Naive thymus-derived CD4-positive, alpha-beta T cell (primary cell): ENCODE measurements at regions not wholly inside any gene's neighbourhood (a gene's known extent, or its start where the extent isn't known, plus 50 kb on each side); places are given as distances from the start of the nearest gene placed in this dataset.
"Not testable (repeated sequence)": the region's sequence is repeated elsewhere in the genome, so short reads cannot be mapped to it uniquely, and the experiment has no call there.

Experiments used
- ATAC-seq: fragments of 150-1000 bp; cut with Tn5 transposase; 2 replicates; pipeline ENCODE4 v1.10.0; 2021; ENCODE audit warnings: mild to moderate bottlenecking, moderate library complexity
- CTCF ChIA-PET: fragments of 350-600 bp; sonication (Branson Sonifier 250); formaldehyde crosslinking; loops from one replicate; lab custom pipeline; 2021; ENCODE audit warnings: antibody characterized with exemption; lab: Charles Lee
- POLR2A ChIA-PET: fragments of 350-600 bp; sonication (Branson Sonifier 250); formaldehyde crosslinking; loops from one replicate; lab custom pipeline; 2021; ENCODE audit warnings: antibody characterized with exemption, inconsistent platforms; lab: Charles Lee
- DNase-seq, 9 donors: peaks; one replicate each; pipeline versions ENCODE4 v3.0.0 to v3.0.0-alpha.2; 2020 to 2022; ENCODE audit warnings: mixed read lengths in 1 of 9
- H3K27ac ChIP-seq: one replicate; pipeline ENCODE4 v1.7.0; 2013; ENCODE audit warnings: mild to moderate bottlenecking, low read depth, low read length, moderate library complexity
- H3K27me3 ChIP-seq, 2 donors: one replicate each; pipeline ENCODE4 v1.7.0; 2013; ENCODE audit warnings: low read length in 2 of 2, mild to moderate bottlenecking in 2 of 2, moderate library complexity in 2 of 2; ENCODE audit not compliant: control insufficient read depth in 2 of 2, insufficient read depth in 2 of 2
- H3K36me3 ChIP-seq, 3 experiments: 1 replicate in 2 of 3; 2 replicates in 1 of 3; pipeline ENCODE4 v1.7.0; 2013; ENCODE audit warnings: low read length in 3 of 3, mild to moderate bottlenecking in 3 of 3, moderate library complexity in 1 of 3; ENCODE audit not compliant: insufficient read depth in 3 of 3, control insufficient read depth in 2 of 3
- H3K4me1 ChIP-seq, 2 donors: one replicate each; pipeline ENCODE4 v1.7.0; 2013; ENCODE audit warnings: low read length in 2 of 2, mild to moderate bottlenecking in 2 of 2, moderate library complexity in 1 of 2; ENCODE audit not compliant: control insufficient read depth in 2 of 2, insufficient read depth in 2 of 2
- H3K4me3 ChIP-seq: 2 replicates; pipeline ENCODE4 v1.7.0; 2013; ENCODE audit warnings: mild to moderate bottlenecking, low read length
- H3K9me3 ChIP-seq, 3 experiments: 1 replicate in 2 of 3; 2 replicates in 1 of 3; pipeline ENCODE4 v1.7.0; 2013; ENCODE audit warnings: low read length in 3 of 3; ENCODE audit not compliant: control insufficient read depth in 2 of 3
- H3K27ac Mint-ChIP-seq, 9 donors: one replicate each; pipeline ENCODE4 v1.8.0; 2020 to 2022; ENCODE audit warnings: mixed read lengths in 9 of 9, mild to moderate bottlenecking in 8 of 9, moderate library complexity in 5 of 9, inconsistent platforms in 2 of 9
- H3K27me3 Mint-ChIP-seq, 5 donors: one replicate each; pipeline ENCODE4 v1.8.0; 2021 to 2022; ENCODE audit warnings: mixed read lengths in 5 of 5, mild to moderate bottlenecking in 1 of 5
- H3K36me3 Mint-ChIP-seq, 5 donors: one replicate each; pipeline ENCODE4 v1.8.0; 2020 to 2022; ENCODE audit warnings: mixed read lengths in 5 of 5, mild to moderate bottlenecking in 3 of 5, inconsistent platforms in 1 of 5
- H3K4me1 Mint-ChIP-seq, 7 donors: one replicate each; pipeline ENCODE4 v1.8.0; 2020 to 2022; ENCODE audit warnings: mixed read lengths in 7 of 7, mild to moderate bottlenecking in 3 of 7, inconsistent platforms in 1 of 7
- H3K4me3 Mint-ChIP-seq, 10 donors: one replicate each; pipeline ENCODE4 v1.8.0; 2020 to 2022; ENCODE audit warnings: mild to moderate bottlenecking in 10 of 10, mixed read lengths in 10 of 10, moderate library complexity in 6 of 10, inconsistent platforms in 2 of 10
- H3K9me3 Mint-ChIP-seq, 11 donors: one replicate each; pipeline ENCODE4 v1.8.0; 2020 to 2022; ENCODE audit warnings: mixed read lengths in 11 of 11, mild to moderate bottlenecking in 4 of 11, inconsistent platforms in 1 of 11, moderate library complexity in 1 of 11
- intact Hi-C, 2 donors: fragments of 100-400 bp; cut with micrococcal nuclease; formaldehyde crosslinking; loops; one replicate each; pipeline ENCODE4 v1.15.1; 2023

DNA sequence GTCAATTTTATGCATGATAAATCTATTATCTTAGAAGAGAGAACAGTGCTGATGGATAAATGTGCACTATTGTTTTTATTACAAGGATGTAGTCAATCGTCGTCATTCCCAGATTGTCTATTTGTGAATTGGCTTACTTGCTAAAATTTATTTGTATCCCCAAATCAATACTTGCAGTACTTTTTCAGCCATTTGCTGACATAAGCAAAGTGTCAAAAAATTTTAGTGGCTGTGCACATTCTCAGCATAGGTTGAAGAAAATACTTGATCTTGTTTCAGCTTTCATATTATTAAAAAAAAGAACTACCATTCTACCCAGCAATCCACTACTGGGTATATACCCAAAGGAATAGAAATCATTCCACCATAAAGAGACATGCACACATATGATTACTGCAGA is 477.9 kb upstream of the CA10 start:
- Mint-ChIP-seq H3K9me3 (peaks cover 0 to 13% (median 5%) of the 10 kb centered on the region in 11 donors), H3K36me3 (peaks cover 0 to 5% (median 0%) of the 10 kb centered on the region in 5 donors), H3K27me3 (peaks cover 0 to 4% (median 0%) of the 10 kb centered on the region in 5 donors), H3K27ac (no peak overlapping the region), H3K4me3 (no peak overlapping the region), H3K4me1 (no peaks in the 10 kb centered on the region)
- intact Hi-C loops, result no loop called here
- Histone ChIP-seq H3K9me3 (no peaks in the 10 kb centered on the region), H3K4me3 (no peak overlapping the region), H3K27ac (no peak overlapping the region), H3K4me1 (no peaks in the 10 kb centered on the region), H3K27me3 (no peaks in the 10 kb centered on the region), H3K36me3 (no peaks in the 10 kb centered on the region)
- CTCF ChIA-PET, result no interaction called here
- POLR2A ChIA-PET, result no interaction called here
- ATAC-seq (no peak), DNase-seq (no peak)

DNA sequence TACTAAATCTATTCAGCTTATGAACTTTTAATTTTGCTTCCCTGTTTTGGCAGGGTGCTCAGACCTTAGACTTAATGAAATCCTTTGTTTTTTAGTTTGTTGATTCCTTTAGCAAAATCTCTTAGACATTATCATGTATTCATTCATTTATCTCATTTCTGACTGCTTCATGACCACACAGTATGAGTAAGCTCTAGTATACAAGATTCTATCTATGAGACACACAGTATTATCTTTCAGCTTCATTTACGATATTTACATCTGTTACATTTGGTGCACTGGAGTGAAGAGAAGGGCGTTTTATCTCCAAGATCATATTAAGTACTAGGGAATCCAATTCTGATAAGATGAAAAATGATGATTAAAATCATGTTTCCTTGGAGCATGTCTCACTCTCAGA is 448.1 kb upstream of the CA10 start:
- Mint-ChIP-seq H3K9me3 (peaks cover 0 to 7% (median 3%) of the 10 kb centered on the region in 11 donors), H3K4me3 (no peak overlapping the region), H3K36me3 (peaks cover 0 to 3% (median 0%) of the 10 kb centered on the region in 5 donors), H3K27ac (no peak overlapping the region), H3K27me3 (peaks cover 0 to 5% (median 0%) of the 10 kb centered on the region in 5 donors), H3K4me1 (no peaks in the 10 kb centered on the region)
- intact Hi-C loops, result no loop called here
- no peaks in the 10 kb centered on the region for H3K27me3 ChIP-seq
- H3K27ac ChIP-seq, result no peak overlapping the region
- no peaks in the 10 kb centered on the region for H3K4me1 ChIP-seq
- ChIA-PET CTCF (no interaction called here), POLR2A (no interaction called here)
- ATAC-seq (no peak), DNase-seq (no peak)
- no peaks in the 10 kb centered on the region for H3K9me3 ChIP-seq
- no peak overlapping the region for H3K4me3 ChIP-seq
- no peaks in the 10 kb centered on the region for H3K36me3 ChIP-seq

DNA sequence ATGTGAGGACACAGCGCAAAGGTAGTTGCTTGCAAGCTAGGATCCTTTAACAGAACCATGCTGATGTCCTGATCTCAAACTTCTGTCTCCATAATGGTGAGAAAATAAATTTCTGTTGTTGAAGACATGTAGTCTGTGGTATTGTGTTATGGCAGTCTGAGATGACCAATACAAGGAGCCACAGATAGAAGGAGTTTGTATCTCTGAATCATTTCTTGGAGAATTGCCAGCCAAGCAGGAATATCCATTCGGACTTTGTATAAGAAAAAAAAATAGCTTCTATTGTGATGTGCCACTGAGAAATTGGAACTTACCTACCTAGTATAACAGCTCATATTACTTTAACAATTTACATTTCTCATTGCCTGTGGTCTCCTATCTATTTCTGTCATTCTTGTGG is 447.6 kb upstream of the CA10 start:
- Mint-ChIP-seq H3K27me3 (peaks cover 0 to 5% (median 0%) of the 10 kb centered on the region in 5 donors), H3K4me3 (no peak overlapping the region), H3K27ac (no peak overlapping the region), H3K9me3 (peaks cover 0 to 9% (median 3%) of the 10 kb centered on the region in 11 donors), H3K36me3 (peaks cover 0 to 3% (median 0%) of the 10 kb centered on the region in 5 donors), H3K4me1 (no peaks in the 10 kb centered on the region)
- Histone ChIP-seq H3K9me3 (no peaks in the 10 kb centered on the region), H3K4me3 (no peak overlapping the region), H3K4me1 (no peaks in the 10 kb centered on the region), H3K27ac (no peak overlapping the region), H3K27me3 (no peaks in the 10 kb centered on the region), H3K36me3 (no peaks in the 10 kb centered on the region)
- DNase-seq (no peak), ATAC-seq (no peak)
- intact Hi-C loops, result no loop called here
- ChIA-PET CTCF (no interaction called here), POLR2A (no interaction called here)

DNA sequence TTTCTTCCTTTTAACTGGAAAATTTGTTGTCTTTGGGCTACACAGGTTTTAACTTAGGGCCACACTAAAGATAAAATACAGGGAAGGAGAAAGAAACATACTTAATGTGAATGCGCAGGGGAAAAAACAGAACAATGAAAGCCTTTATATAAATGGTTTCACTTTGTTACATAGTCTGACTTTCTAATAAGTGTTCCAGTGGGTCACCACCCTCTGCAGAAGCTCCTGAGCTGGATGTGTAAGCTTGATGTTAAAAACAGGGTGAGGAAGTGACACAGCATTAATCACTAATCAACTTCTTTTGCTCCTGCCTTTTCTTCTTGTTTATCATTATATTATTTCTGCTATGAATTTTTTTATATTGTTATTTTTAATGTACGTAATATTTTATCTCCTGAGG is 445.6 kb upstream of the CA10 start:
- CTCF ChIA-PET, result no interaction called here
- ATAC-seq, result no peak

DNA sequence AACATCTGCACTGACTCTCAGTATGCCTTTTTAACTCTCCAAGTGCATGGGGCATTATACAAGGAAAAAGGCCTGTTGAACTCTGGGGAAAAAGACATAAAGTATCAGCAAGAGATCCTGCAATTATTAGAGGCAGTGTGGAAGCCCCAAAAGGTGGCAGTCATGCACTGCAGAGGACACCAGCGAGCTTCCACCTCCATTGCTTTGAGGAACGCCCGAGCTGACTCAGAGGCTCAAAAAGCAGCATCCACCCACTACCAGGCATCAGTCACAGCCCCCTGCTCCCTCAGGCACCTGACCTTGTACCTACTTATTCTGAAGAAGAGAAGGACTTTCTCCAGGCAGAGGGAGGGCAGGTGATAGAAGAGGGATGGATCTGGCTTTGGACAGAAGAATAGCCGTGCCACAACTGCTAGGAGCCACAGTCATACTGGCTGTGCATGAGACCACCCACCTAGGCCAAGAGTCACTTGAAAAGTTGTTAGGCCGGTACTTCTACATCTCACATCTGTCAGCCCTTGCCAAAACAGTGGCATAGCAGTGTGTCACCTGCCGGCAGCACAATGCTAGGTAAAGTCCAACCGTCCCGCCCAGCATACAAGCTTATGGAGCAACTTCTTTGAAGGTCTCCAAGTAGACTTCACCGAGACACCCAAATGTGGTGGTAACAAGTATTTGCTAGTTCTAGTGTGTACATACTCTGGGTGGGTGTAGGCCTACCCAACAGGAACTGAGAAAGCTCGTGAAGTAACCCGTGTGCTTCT is 439.1 kb upstream of the CA10 start:
- H3K27ac Mint-ChIP-seq, POLR2A ChIA-PET, DNase-seq, H3K27me3 ChIP-seq, intact Hi-C loops, H3K36me3 ChIP-seq, H3K27me3 Mint-ChIP-seq, H3K4me3 Mint-ChIP-seq, H3K36me3 Mint-ChIP-seq, H3K4me3 ChIP-seq, H3K27ac ChIP-seq, ATAC-seq, H3K4me1 ChIP-seq, H3K4me1 Mint-ChIP-seq, CTCF ChIA-PET, H3K9me3 ChIP-seq: not testable (repeated sequence)
- H3K9me3 Mint-ChIP-seq, result peaks cover 3 to 15% (median 5%) of the 10 kb centered on the region in 11 donors

More for the DNA sequence above, 445.6 kb upstream of the CA10 start:
- Mint-ChIP-seq H3K27ac (no peak overlapping the region), H3K4me1 (no peaks in the 10 kb centered on the region), H3K36me3 (peaks cover 0 to 3% (median 0%) of the 10 kb centered on the region in 5 donors), H3K27me3 (peaks cover 0 to 5% (median 0%) of the 10 kb centered on the region in 5 donors), H3K4me3 (no peak overlapping the region), H3K9me3 (peaks cover 0 to 11% (median 3%) of the 10 kb centered on the region in 11 donors)
- no peaks in the 10 kb centered on the region for H3K9me3 ChIP-seq
- H3K4me1 ChIP-seq, result no peaks in the 10 kb centered on the region
- H3K36me3 ChIP-seq, result no peaks in the 10 kb centered on the region
- intact Hi-C loops, result no loop called here
- no peaks in the 10 kb centered on the region for H3K27me3 ChIP-seq
- H3K4me3 ChIP-seq, result no peak overlapping the region
- no peak for DNase-seq
- POLR2A ChIA-PET, result no interaction called here
- H3K27ac ChIP-seq, result no peak overlapping the region

DNA sequence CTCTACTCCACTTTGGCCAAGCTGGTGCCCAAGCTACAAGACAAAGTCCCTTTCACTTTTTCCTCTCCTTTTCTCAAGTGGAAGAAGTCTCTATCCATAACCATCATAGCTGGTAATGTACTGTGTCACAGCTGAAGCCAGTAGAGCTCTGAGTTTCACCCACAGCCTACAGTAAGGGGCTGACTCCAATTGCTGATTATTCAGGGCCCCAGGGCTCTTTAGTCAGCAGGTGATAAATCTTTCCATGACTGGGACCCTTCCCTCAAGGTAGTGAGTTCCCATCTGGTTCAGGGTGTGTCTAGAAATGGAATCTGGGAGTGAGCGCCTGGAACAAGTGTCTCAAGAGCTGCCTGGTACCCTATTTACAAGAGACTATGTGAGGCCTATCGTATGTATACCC is 436.0 kb upstream of the CA10 start:
- no peak for DNase-seq
- Histone ChIP-seq H3K27ac (no peak overlapping the region), H3K27me3 (no peaks in the 10 kb centered on the region), H3K4me3 (no peak overlapping the region), H3K4me1 (no peaks in the 10 kb centered on the region), H3K36me3 (no peaks in the 10 kb centered on the region), H3K9me3 (no peaks in the 10 kb centered on the region)
- no peaks in the 10 kb centered on the region for H3K4me1 Mint-ChIP-seq
- intact Hi-C loops, result no loop called here
- POLR2A ChIA-PET, result no interaction called here
- no peaks in the 10 kb centered on the region for H3K27me3 Mint-ChIP-seq
- no peak overlapping the region for H3K4me3 Mint-ChIP-seq
- no peak overlapping the region for H3K27ac Mint-ChIP-seq
- no peak for ATAC-seq
- H3K9me3 Mint-ChIP-seq, result peaks cover 3 to 30% (median 13%) of the 10 kb centered on the region in 11 donors
- CTCF ChIA-PET, result no interaction called here
- H3K36me3 Mint-ChIP-seq, result peaks cover 0 to 3% (median 0%) of the 10 kb centered on the region in 5 donors

DNA sequence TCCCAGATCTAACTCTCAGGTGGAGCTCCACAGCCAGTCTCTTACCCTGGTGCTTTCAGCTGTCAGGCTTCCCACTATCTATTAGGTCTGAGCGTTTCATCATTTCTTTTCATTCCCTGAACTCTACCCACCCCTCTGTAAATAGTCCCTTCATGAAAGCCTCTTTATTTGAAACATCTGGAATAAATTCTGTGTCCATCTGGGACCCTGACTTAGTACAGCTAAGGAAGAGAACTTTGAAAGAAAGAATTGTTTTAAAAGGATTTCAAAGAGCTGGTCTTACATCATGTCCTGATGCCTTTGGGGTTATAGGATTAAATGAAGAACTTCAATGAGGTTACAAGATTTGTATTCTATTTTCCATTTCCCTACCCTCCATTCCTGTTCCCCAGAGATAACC is 388.5 kb upstream of the CA10 start:
- POLR2A ChIA-PET, result no interaction called here
- DNase-seq, result no peak
- intact Hi-C loops, result no loop called here
- Histone ChIP-seq H3K27me3 (no peaks in the 10 kb centered on the region), H3K36me3 (no peaks in the 10 kb centered on the region), H3K27ac (no peak overlapping the region), H3K4me1 (no peaks in the 10 kb centered on the region), H3K9me3 (no peaks in the 10 kb centered on the region), H3K4me3 (no peak overlapping the region)
- no peak overlapping the region for H3K27ac Mint-ChIP-seq
- no peaks in the 10 kb centered on the region for H3K27me3 Mint-ChIP-seq
- peaks cover 2 to 16% (median 9%) of the 10 kb centered on the region in 11 donors for H3K9me3 Mint-ChIP-seq
- H3K4me3 Mint-ChIP-seq, result no peak overlapping the region
- CTCF ChIA-PET, result no interaction called here
- no peaks in the 10 kb centered on the region for H3K4me1 Mint-ChIP-seq
- no peaks in the 10 kb centered on the region for H3K36me3 Mint-ChIP-seq
- no peak for ATAC-seq
